NCI-H524 (cell line): ENCODE measurements at regions not wholly inside any gene's neighbourhood (a gene's known extent, or its start where the extent isn't known, plus 50 kb on each side); places are given as distances from the start of the nearest gene placed in this dataset.
"Not testable (repeated sequence)": the region's sequence is repeated elsewhere in the genome, so short reads cannot be mapped to it uniquely, and the experiment has no call there.

Source experiments
- DNase-seq, 2 experiments: peaks; one replicate each; lab custom pipeline; 2025; lab: John Stamatoyannopoulos, UW

DNA sequence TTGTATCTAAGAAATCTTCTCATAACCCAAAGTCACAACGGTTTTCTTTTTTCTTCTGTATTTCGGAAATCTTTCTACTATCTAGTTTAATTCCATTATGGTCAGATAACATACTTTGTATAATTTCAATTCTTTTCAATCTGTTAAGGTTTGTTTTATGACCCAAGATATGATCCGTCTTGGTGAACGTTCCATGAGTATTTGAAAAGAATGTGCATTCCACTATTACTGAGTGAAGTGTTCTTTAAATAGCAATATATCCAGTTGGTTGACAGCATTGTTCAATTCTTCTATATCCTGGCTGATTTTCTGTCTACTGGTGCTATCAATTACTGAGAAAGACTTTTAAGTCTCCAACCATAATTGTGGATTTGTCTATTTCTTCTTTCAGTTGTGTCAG, 414.5 kb downstream of the TNS1 start:
- no peak for DNase-seq

- no peak for DNase-seq
Measured at GRCh38 chr2:217585362-217585761, 417.4 kb downstream of the TNS1 start.

- not testable (repeated sequence) for DNase-seq
Measured at GRCh38 chr2:217580407-217580806, 422.4 kb downstream of the TNS1 start.

- DNase-seq, result no peak
Measured at GRCh38 chr2:217573571-217573970, 429.2 kb downstream of the TNS1 start.

DNA sequence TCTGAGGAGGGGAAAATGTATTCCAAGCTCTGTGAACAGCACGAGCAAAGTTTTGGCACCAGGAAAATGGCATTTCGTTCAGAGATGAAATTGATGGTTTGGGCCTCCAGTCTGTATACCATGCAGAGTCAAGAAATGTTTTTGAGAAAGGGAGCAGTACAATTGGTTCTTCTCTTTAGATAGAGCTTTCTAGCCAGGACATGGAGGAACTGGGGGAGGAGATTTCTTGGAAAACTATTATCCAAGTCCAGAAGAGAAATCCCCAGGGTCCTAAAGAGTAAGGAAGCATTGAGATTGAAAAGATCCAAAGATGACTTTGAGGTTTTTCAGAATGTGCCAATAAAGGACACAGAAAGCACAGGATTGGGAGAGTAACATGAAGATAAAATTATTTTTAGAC, 432.4 kb downstream of the TNS1 start:
- DNase-seq, result no peak

DNA sequence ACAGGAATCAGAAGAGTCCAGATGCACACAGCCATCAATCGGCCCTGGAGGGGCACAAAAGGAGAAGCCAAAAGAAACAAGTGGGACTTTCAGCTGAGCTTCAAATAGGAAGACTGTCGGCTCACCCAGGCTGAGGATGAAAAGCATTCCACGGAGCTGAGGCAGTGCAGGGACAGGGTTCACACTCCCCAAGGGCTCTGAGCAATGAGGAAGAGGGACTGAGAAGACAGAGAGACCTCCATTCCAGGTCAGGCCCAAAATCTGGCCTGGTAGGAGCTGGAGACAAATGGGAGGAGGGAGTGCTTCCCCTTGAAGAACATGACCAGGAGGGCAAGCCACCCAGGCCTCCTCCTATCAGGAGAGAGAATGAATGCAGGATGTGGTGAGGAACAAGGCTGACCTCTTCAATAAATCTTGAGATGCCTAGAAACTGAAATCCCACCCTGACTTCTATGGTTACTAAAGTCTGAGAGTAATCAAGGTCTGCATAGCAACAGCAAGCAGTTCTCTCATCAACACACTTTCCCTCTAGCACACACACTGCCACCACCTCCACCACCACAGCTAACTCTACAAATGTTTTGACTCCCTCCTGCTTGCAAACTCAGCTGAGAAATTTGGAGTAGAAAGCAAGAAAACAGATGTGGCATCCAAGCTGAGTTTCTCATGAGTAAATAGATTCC, 434.4 kb downstream of the TNS1 start:
- no peak for DNase-seq

DNA sequence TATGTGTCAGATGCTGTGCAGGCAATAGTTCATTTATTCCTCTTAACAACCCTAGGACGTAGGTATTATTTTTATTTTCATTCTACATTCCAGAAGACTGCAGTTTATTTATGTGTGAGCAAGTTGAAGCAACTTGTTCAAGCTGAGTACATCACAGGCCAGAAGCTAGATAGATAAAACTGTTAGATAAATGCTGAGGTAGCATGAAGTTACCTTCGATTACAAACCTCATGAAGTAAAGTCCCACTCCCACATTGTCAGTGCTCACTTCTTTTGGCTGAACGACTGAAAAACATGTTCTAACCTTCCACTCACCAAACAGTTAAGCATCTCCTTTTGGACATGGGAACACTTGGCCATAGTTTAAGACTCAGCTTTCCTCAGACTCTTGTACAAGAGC, 439.2 kb downstream of the TNS1 start:
- no peak for DNase-seq

- no peak for DNase-seq
Measured at GRCh38 chr2:217562871-217563480, 439.8 kb downstream of the TNS1 start.

DNA sequence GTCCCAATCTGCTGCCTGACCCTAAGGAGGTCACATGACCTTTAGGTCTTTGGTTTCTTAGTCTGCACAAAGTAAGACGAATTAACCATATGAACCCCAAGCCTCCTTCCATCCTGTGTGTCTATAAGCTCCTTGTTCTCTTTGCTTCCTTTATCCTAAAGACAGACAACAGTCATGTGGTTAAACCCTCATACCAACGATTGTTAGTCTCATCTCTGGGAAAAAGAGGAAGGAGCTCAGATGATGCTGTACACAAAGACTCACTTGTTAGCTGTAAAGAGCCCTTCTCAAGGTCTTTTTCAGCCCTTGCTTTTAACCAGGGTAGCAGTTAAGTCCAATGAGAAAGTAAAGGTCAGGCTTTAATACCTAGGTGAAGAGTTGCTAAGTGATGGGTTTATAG, 443.7 kb downstream of the TNS1 start:
- DNase-seq, result no peak

- no peak for DNase-seq
Measured at GRCh38 chr2:217555081-217555876, 447.5 kb downstream of the TNS1 start.

DNA sequence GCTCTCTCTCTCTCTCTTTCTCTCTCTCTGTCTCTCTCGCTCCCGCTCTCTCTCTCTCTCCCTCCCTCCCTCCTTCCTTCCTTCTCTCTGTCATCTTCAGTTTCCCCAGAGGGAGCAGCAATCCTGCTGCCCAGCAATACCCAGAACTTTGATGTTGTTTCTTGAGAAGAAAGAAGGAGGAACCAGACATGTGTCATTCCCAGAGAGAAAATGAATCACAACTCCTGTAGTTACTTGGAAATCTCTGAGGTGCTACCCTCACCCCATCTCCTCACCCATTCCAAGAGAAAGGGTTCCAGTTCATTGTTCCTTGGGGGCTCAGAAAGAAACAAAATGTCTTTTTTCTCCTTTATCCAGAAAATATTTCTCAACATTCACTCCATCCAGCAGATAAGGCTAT, 449.1 kb downstream of the TNS1 start:
- no peak for DNase-seq

GRCh38 chr2:217553202-217553601, 449.6 kb downstream of the TNS1 start:
- no peak for DNase-seq

DNA sequence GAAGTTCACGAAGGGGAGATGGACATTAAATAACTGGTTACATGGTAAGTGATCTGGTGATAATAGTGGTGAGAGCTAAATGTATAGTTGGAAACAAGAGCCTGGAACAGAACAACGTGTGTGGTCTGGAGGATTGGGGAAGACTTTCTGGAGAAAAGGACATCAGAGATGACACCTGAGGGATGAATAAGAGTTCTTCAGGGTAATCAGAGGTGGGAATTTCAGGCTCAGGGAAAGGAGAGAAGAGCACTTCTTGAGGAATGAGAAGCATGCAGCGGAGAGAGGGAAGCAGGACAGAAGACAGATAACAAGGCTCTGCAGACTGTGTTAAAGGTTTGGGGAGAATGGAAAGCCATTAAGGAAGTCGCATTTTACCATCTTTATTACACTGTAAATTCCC, 450.7 kb downstream of the TNS1 start:
- DNase-seq, result no peak

DNA sequence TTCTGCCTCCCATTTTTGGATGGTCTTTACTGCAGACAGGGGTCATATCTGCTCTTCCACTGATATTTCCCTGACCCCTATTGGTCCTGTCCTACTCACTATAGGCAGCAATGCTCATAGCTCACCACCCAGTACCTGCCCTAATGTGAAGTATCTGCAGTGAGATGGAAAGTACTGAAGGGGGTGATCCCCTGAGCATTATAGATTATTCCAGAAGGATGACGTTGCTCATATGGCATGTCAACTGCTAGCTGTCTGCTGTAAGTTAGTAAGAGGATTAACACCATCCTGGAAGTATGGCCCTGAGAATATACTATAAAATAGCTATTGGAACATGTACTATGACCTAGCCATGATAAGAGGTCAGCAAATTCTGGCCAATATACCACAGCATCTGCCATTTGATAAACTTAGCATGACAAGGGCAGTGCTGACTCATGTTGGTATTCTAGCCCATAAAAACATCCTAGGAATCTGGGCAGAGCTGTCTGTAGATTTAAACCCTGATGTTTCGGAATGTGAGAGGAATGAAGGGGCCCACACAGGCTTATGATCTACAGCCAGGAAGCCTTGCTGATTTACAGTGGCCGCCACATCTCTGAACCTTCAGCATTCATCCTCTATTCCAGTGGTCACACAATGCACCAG, 451.4 kb downstream of the TNS1 start:
- no peak for DNase-seq

- no peak for DNase-seq
Measured at GRCh38 chr2:217539126-217539525, 463.7 kb downstream of the TNS1 start.

- DNase-seq, result no peak
Measured at GRCh38 chr2:217538719-217539118, 464.1 kb downstream of the TNS1 start.

DNA sequence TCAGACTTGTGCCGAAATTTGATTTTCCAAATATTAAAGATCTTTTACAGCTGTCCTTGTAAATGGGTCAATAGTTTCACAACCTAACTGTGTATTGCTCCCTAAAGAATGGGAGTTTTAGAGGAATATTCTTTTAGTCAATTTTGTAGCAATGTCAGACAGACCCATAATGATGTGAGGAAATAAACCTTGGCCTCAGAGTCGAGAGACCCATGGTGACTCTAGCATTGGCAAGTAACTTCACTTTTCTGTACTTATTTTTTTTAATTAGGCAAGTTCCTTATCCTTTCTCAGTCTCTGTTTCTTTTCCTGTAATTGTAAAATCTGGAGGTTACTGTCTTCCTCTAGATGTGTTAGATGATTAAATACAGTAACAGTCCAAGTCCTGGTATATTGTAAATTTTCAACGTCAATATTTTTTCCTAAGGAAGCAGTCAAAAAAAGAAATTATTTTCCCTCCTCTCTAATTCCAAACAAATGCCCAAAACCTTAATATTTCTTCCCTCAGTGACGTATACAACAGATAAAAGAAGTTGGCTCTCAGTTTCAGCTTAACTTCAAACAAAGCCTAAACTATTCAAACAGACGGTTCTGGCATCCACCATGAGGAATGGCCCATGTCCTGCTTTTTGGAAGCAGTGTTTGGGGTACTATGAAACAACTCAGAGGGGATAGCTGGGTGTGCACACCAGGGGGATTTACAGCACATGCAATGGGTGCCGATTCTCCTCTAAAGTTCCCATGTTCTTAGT, 466.7 kb downstream of the TNS1 start:
- DNase-seq, result no peak

- no peak for DNase-seq
Measured at GRCh38 chr2:217530392-217531090, 472.3 kb downstream of the TNS1 start.

DNA sequence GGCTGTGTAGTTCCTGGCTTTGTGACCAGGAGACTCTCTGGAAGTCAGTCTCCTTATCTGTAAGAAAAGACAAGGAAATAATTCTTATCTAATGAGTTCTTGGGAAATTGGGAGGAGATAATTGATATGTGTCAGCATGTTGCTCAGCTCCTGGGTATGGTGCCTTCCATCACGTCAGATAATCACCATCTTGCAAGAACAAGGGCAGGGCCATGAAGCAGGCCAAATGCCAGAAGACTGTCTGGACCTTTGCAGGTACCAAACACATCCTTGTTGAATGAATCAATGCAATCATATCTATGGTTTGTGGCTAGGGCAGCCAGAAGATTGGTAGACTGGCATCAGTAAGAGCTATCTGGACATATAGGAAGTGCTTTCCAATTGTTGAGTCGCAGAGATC, 473.5 kb downstream of the TNS1 start:
- DNase-seq, result no peak

DNA sequence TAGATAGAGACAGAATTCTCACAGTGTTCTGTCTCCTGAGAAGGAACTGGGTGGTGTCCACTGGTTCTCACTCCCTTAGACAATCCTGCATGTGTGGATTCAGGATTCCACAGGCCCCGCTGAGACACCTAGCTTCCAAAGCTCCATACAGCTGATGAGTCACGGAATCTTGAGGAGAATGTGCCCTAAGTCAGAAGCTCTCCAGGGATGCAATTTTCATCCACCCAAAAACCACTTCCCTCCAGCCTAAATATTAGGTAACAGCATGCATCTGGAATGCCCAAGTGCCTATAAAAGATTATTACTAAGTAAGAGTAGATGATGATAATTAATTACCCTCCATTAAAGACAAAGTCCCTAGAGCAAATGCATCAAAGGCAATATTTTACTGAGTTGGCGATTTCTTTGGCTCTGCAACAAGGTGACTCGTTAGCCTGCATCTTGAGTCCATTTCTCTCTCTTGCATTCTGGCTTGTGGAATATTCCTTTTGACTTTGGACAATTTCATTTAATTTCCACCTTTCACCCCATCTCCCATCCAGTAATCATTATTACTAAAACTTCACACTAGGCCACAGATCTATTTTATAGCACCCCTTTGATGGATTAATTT, 475.1 kb downstream of the TNS1 start:
- DNase-seq, result no peak

DNA sequence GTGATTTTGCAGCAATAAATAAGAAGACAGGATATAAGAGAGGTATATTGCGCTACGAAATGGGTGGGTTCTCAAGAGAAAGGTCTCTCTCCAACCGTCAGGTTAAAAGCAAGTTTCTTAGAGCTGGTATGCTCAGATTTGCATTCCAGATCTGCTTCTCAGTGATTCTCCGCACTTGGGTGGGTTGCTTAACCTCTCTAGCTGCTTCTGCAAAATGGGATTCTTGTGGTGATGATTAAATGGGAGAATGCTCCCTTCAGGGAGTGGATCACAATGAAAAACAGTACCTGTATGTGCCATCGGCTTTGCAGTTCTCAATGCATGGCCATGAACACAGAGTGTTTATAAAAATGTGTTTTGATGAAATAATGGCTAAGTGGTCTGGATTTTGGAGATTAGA, 477.7 kb downstream of the TNS1 start:
- no peak for DNase-seq
